ENCODE measurements at regions not wholly inside any gene's neighbourhood (a gene's known extent, or its start where the extent isn't known, plus 50 kb on each side); places are given as distances from the start of the nearest gene placed in this dataset.
"Not testable (repeated sequence)": the region's sequence is repeated elsewhere in the genome, so short reads cannot be mapped to it uniquely, and the experiment has no call there.

GRCh38 chr3:196147116-196147515 is 64.1 kb downstream of the ZDHHC19 start:
- in situ Hi-C loops (cut with MboI; ENCODE audit: low pct_unique_long_range_greater_than_20kb, low sequenced_read_pairs), result no loop called here
- no peak for DNase-seq

- in situ Hi-C loops (cut with MboI; ENCODE audit: low pct_unique_long_range_greater_than_20kb, low sequenced_read_pairs), result no loop called here
- no peak for DNase-seq
These were observed 63.8 kb upstream of the TFRC start for GRCh38 chr3:196145468-196146262.

GRCh38 chr3:196144383-196145105 is 62.7 kb upstream of the TFRC start:
- in situ Hi-C loops (cut with MboI; ENCODE audit: low pct_unique_long_range_greater_than_20kb, low sequenced_read_pairs), result no loop called here

GRCh38 chr3:196143708-196144382 is 62.0 kb upstream of the TFRC start:
- in situ Hi-C loops (cut with MboI; ENCODE audit: low pct_unique_long_range_greater_than_20kb, low sequenced_read_pairs), result no loop called here
- DNase-seq, result no peak

More at GRCh38 chr3:196144383-196145105, 62.7 kb upstream of the TFRC start:
- no peak for DNase-seq

GRCh38 chr3:196142202-196142956 is 60.5 kb upstream of the TFRC start:
- DNase-seq, result no peak
- in situ Hi-C loops (cut with MboI; ENCODE audit: low pct_unique_long_range_greater_than_20kb, low sequenced_read_pairs), result no loop called here

- in situ Hi-C loops (cut with MboI; ENCODE audit: low pct_unique_long_range_greater_than_20kb, low sequenced_read_pairs), result no loop called here
- no peak for DNase-seq
These were observed 59.9 kb upstream of the TFRC start for GRCh38 chr3:196141866-196142201.

- peak; percentile 75 for DNase-seq
- in situ Hi-C loops (cut with MboI; ENCODE audit: low pct_unique_long_range_greater_than_20kb, low sequenced_read_pairs), result no loop called here
These were observed 59.4 kb upstream of the TFRC start for GRCh38 chr3:196141052-196141865.

- in situ Hi-C loops (cut with MboI; ENCODE audit: low pct_unique_long_range_greater_than_20kb, low sequenced_read_pairs), result no loop called here
- DNase-seq, result peak; percentile 93
These were observed 58.3 kb upstream of the TFRC start for GRCh38 chr3:196140224-196140623.

GRCh38 chr3:196139281-196139680 is 57.4 kb upstream of the TFRC start:
- DNase-seq, result no peak
- in situ Hi-C loops (cut with MboI; ENCODE audit: low pct_unique_long_range_greater_than_20kb, low sequenced_read_pairs), result no loop called here

- DNase-seq, result no peak
- in situ Hi-C loops (cut with MboI; ENCODE audit: low pct_unique_long_range_greater_than_20kb, low sequenced_read_pairs), result no loop called here
These were observed 56.8 kb upstream of the TFRC start for GRCh38 chr3:196138482-196139254.

GRCh38 chr3:196136640-196136989 is 54.7 kb upstream of the TFRC start:
- DNase-seq; in situ Hi-C loops (cut with MboI; ENCODE audit: low pct_unique_long_range_greater_than_20kb, low sequenced_read_pairs): not testable (repeated sequence)

GRCh38 chr3:196135693-196136639 is 54.1 kb upstream of the TFRC start:
- in situ Hi-C loops (cut with MboI; ENCODE audit: low pct_unique_long_range_greater_than_20kb, low sequenced_read_pairs), result no loop called here
- DNase-seq, result no peak

- in situ Hi-C loops (cut with MboI; ENCODE audit: low pct_unique_long_range_greater_than_20kb, low sequenced_read_pairs), result no loop called here
- no peak for DNase-seq
These were observed 52.8 kb upstream of the TFRC start for GRCh38 chr3:196134691-196135090.

GRCh38 chr3:196133869-196134268 is 52.0 kb upstream of the TFRC start:
- DNase-seq; in situ Hi-C loops (cut with MboI; ENCODE audit: low pct_unique_long_range_greater_than_20kb, low sequenced_read_pairs): not testable (repeated sequence)

GRCh38 chr3:196131921-196132320 is 50.0 kb upstream of the TFRC start:
- in situ Hi-C loops (cut with MboI; ENCODE audit: low pct_unique_long_range_greater_than_20kb, low sequenced_read_pairs), result no loop called here
- DNase-seq, result no peak
